ENCODE measurements at regions not wholly inside any gene's neighbourhood (a gene's known extent, or its start where the extent isn't known, plus 50 kb on each side); places are given as distances from the start of the nearest gene placed in this dataset.

GRCh38 chr4:14837860-14838259, 164.4 kb upstream of the CPEB2 start (continued):
- TF ChIP-seq USF1 (IDR thresholded peaks at IDR 0.05; ENCODE audit: borderline replicate concordance, low read depth), result no peak
- TF ChIP-seq RXRA (IDR thresholded peaks at IDR 0.05; ENCODE audit: borderline replicate concordance, low read depth), result no peak

DNA sequence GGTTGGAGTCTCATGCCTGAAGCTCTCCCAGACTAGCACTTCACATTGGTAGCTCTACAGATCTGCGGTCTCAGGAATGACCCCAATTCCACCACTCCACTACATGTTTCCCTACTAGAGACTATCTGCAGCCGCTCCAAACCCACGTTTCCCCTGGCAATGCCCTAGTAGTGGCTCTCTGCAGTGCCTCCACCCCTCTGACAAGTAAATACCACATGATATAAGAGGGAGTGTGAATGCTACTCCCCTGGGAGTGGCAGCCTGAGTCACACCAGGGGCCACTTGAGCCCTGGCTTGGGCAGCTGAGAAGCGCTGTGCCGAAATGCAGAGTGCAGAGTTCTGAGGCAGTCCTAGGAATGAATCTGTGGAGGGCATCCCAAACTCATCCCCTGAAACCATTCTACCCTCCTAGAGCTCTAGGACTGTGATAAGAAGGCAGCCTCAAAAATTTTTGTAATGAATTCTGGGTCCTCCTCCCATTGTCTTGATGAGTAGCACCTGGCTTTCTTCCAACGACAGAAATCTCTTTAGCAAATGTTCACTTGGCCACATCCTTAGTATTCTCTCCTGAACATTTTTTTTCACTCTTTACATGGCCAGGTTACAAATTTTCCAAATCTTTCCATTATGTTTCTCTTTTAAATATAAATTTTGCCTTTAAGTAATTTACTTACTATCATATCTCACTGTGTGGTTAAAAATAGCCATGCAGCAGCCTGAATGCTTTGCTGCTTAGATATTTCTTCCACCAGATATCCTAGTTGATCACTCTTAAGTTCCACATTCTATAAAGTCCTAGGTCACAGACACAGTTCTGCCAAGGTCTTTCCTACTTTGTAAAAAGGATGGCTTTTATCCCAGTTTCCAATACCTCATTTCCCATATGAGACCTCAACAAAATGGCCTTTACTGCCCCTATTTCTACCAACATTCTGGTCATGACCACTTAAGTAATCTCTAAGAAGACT, 160.2 kb upstream of the CPEB2 start:
- Histone ChIP-seq H3K4me1 (ENCODE audit: control insufficient read depth in 1 of 2, insufficient read depth in 2 of 2, low read depth in 1 of 2, low read length in 1 of 2) (no peaks in the 10 kb centered on the region; a peak in 1 of 4 replicates), H3K79me2 (ENCODE audit: insufficient read depth) (no peaks in the 10 kb centered on the region), H3K9me2 (no peaks in the 10 kb centered on the region), H3K9ac (no peak overlapping the region), H3K27me3 (ENCODE audit: insufficient read depth) (no peaks in the 10 kb centered on the region), H2AFZ (ENCODE audit: low read depth) (no peak overlapping the region), H4K20me1 (ENCODE audit: insufficient read depth) (no peaks in the 10 kb centered on the region), H3K4me2 (no peak overlapping the region), H3K4me3 (ENCODE audit: low read depth in 2 of 2, low read length in 1 of 2) (no peak overlapping the region), H3K36me3 (replicated peaks in 1 of 2; ENCODE audit: control insufficient read depth in 1 of 2, insufficient read depth in 2 of 2, low read length in 1 of 2) (no peaks in the 10 kb centered on the region), H3K27ac (ENCODE audit: low read depth in 2 of 2, low read length in 1 of 2) (no peak overlapping the region), H3K9me3 (no peaks in the 10 kb centered on the region), H3F3A (replicated peaks; ENCODE audit: insufficient read depth) (no peaks in the 10 kb centered on the region)
- ChIA-PET POLR2A (no interaction called here), CTCF (no interaction called here)
- no peak for DNase-seq
- WGBS (ENCODE audit: low lambda C conversion rate), result 44% methylated on average over 5 of the region's 6 CpGs
- TF ChIP-seq GATA2 (CRISPR knock-in tag; IDR thresholded peaks at IDR 0.05) (no peak), NFIC (IDR thresholded peaks at IDR 0.05; ENCODE audit: borderline replicate concordance) (peak; percentile 17; the same call in 1 of the 2 replicates)

GRCh38 chr4:14842964-14843630, 159.2 kb upstream of the CPEB2 start:
- Histone ChIP-seq H3K4me1 (ENCODE audit: control insufficient read depth in 1 of 2, insufficient read depth in 2 of 2, low read depth in 1 of 2, low read length in 1 of 2) (no peaks in the 10 kb centered on the region; a peak in 1 of 4 replicates), H3K27ac (ENCODE audit: low read depth in 2 of 2, low read length in 1 of 2) (no peak overlapping the region), H3K4me3 (ENCODE audit: low read depth in 2 of 2, low read length in 1 of 2) (no peak overlapping the region), H3F3A (replicated peaks; ENCODE audit: insufficient read depth) (no peaks in the 10 kb centered on the region), H3K9me2 (no peaks in the 10 kb centered on the region), H3K36me3 (replicated peaks in 1 of 2; ENCODE audit: control insufficient read depth in 1 of 2, insufficient read depth in 2 of 2, low read length in 1 of 2) (no peaks in the 10 kb centered on the region), H3K9ac (no peak overlapping the region), H2AFZ (ENCODE audit: low read depth) (no peak overlapping the region), H3K79me2 (ENCODE audit: insufficient read depth) (no peaks in the 10 kb centered on the region), H3K27me3 (ENCODE audit: insufficient read depth) (no peaks in the 10 kb centered on the region), H3K4me2 (no peak overlapping the region), H4K20me1 (ENCODE audit: insufficient read depth) (no peaks in the 10 kb centered on the region), H3K9me3 (no peaks in the 10 kb centered on the region)
- TF ChIP-seq FOXJ3 (CRISPR knock-in tag; IDR thresholded peaks at IDR 0.05), result no peak
- no peak for TF ChIP-seq RFX5 (IDR thresholded peaks at IDR 0.05; ENCODE audit: low read length)
- TF ChIP-seq CHD2 (IDR thresholded peaks at IDR 0.05; ENCODE audit: low read length, partially characterized antibody), result no peak
- TF ChIP-seq NFIC (IDR thresholded peaks at IDR 0.05; ENCODE audit: borderline replicate concordance), result no peak
- no peak for TF ChIP-seq MAX (IDR thresholded peaks at IDR 0.05; ENCODE audit: low read depth)
- TF ChIP-seq YY1 (IDR thresholded peaks at IDR 0.05; ENCODE audit: low read depth), result no peak
- TF ChIP-seq GABPA (IDR thresholded peaks at IDR 0.05; ENCODE audit: low read depth), result no peak
- no peak for TF ChIP-seq EZH2phosphoT487 (IDR thresholded peaks at IDR 0.05; ENCODE audit: borderline replicate concordance, low read depth)
- TF ChIP-seq CTCF (IDR thresholded peaks at IDR 0.05), result no peak
- 93% methylated on average over 2 of the region's 2 CpGs for WGBS (ENCODE audit: low lambda C conversion rate)
- POLR2A ChIA-PET, result no interaction called here
- no peak for DNase-seq
- CTCF ChIA-PET, result no interaction called here

All from SK-N-SH (cell line).